A673 (cell line): ENCODE measurements at regions not wholly inside any gene's neighbourhood (a gene's known extent, or its start where the extent isn't known, plus 50 kb on each side); places are given as distances from the start of the nearest gene placed in this dataset.

Experiments
- CTCF ChIP-seq: fragments of 300-800, 200-600 bp; sonication (generic); conservative IDR thresholded peaks from 2 replicates; pipeline ENCODE4 v1.5.1; 2017; ENCODE audit warnings: low read depth, mild to moderate bottlenecking, antibody characterized with exemption, low read length, moderate library complexity, mixed read lengths
- EZH2 ChIP-seq: fragments of 200-600 bp; sonication (generic); IDR thresholded peaks from 2 replicates; pipeline ENCODE4 v1.6.1; 2017; ENCODE audit warnings: borderline replicate concordance, low read depth, mild to moderate bottlenecking, mixed read lengths, antibody characterized with exemption, low read length; ENCODE audit not compliant: poor library complexity, severe bottlenecking

- TF ChIP-seq CTCF (no peak), EZH2 (no peak)
Measured at GRCh38 chr14:57068511-57068910, 200.2 kb downstream of the EXOC5 start.
